Activated CD8-positive, alpha-beta memory T cell treated with anti-CD3 and anti-CD28 coated beads, Interleukin-2, amount 50 U/mL, for 48 hours (primary cell): ENCODE measurements at regions not wholly inside any gene's neighbourhood (a gene's known extent, or its start where the extent isn't known, plus 50 kb on each side); places are given as distances from the start of the nearest gene placed in this dataset.
"Not testable (repeated sequence)": the region's sequence is repeated elsewhere in the genome, so short reads cannot be mapped to it uniquely, and the experiment has no call there.

Experiments used
- DNase-seq: peaks from one replicate; pipeline ENCODE4 v3.0.0-alpha.2; 2020

- no peak for DNase-seq
Observed at GRCh38 chr3:163347944-163348343, 1730.4 kb downstream of the SI start.

- DNase-seq = no peak
Observed at GRCh38 chr3:163335429-163335828, 1742.9 kb downstream of the SI start.

- DNase-seq = no peak
Observed at GRCh38 chr3:163328680-163329079, 1749.6 kb downstream of the SI start.

- DNase-seq = no peak
Observed at GRCh38 chr3:163327086-163327485, 1751.2 kb downstream of the SI start.

GRCh38 chr3:163315786-163316185, 1762.5 kb downstream of the SI start:
- DNase-seq = no peak

- no peak for DNase-seq
Observed at GRCh38 chr3:163306405-163306804, 1771.9 kb downstream of the SI start.

- no peak for DNase-seq
Observed at GRCh38 chr3:163273694-163274093, 1777.1 kb downstream of the OTOL1 start.

GRCh38 chr3:163266731-163267130, 1770.1 kb downstream of the OTOL1 start:
- DNase-seq = no peak

GRCh38 chr3:163261618-163262017, 1765.0 kb downstream of the OTOL1 start:
- DNase-seq = no peak

- no peak for DNase-seq
Observed at GRCh38 chr3:163261056-163261455, 1764.4 kb downstream of the OTOL1 start.

GRCh38 chr3:163218336-163218735, 1721.7 kb downstream of the OTOL1 start:
- DNase-seq = no peak

- no peak for DNase-seq
Observed at GRCh38 chr3:163213838-163214237, 1717.2 kb downstream of the OTOL1 start.

GRCh38 chr3:163196815-163197374, 1700.3 kb downstream of the OTOL1 start:
- DNase-seq = no peak

- no peak for DNase-seq
Observed at GRCh38 chr3:163196245-163196644, 1699.6 kb downstream of the OTOL1 start.

GRCh38 chr3:163185721-163186350, 1689.2 kb downstream of the OTOL1 start:
- no peak for DNase-seq

- DNase-seq = no peak
Observed at GRCh38 chr3:163175970-163176369, 1679.4 kb downstream of the OTOL1 start.

- not testable (repeated sequence) for DNase-seq
Observed at GRCh38 chr3:163172513-163172912, 1675.9 kb downstream of the OTOL1 start.

- no peak for DNase-seq
Observed at GRCh38 chr3:163166197-163166596, 1669.6 kb downstream of the OTOL1 start.

- no peak for DNase-seq
Observed at GRCh38 chr3:163159306-163159705, 1662.7 kb downstream of the OTOL1 start.

GRCh38 chr3:163139600-163139999, 1643.0 kb downstream of the OTOL1 start:
- DNase-seq = no peak

- no peak for DNase-seq
Observed at GRCh38 chr3:163138258-163138657, 1641.7 kb downstream of the OTOL1 start.

- no peak for DNase-seq
Observed at GRCh38 chr3:163132111-163132510, 1635.5 kb downstream of the OTOL1 start.

GRCh38 chr3:163129287-163129686, 1632.7 kb downstream of the OTOL1 start:
- no peak for DNase-seq

GRCh38 chr3:163126115-163126514, 1629.5 kb downstream of the OTOL1 start:
- DNase-seq = no peak
